NCI-H2107 (cell line): ENCODE measurements at regions not wholly inside any gene's neighbourhood (a gene's known extent, or its start where the extent isn't known, plus 50 kb on each side); places are given as distances from the start of the nearest gene placed in this dataset.

Experiments used
- DNase-seq: peaks from one replicate; lab custom pipeline; 2025; lab: John Stamatoyannopoulos, UW

DNA sequence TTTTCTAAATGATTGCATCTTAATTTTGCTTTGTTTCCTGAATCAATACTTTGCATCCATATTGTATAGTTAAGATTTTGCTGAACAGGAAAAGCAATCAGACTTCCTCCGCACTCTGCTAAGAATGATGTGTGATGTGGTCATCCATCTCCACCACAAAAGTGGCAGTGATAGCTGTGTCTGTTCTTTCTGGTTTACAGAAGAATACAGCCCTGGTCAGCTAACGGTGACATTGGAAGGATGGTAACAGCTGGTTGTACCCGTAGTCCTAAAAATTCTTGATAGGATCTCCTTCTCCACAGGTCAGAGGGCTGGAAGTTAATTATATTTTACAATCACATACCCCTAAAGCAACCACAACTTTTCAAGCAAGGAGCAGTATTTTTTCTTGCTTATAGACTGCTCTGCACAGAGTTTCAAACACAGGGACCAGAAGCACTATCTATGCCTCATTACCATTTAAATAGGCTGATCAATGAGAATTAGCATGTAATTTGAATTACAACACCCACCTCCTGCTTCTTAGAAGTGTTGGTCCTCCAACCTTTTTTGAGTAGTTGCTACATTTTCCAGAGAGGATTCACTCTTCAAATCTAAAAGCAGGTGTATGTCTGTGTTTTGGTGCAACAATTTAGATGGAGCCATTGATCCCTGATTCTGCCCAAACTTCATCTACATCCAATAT, 1191.9 kb upstream of the NUDT12 start:
- DNase-seq, result no peak

DNA sequence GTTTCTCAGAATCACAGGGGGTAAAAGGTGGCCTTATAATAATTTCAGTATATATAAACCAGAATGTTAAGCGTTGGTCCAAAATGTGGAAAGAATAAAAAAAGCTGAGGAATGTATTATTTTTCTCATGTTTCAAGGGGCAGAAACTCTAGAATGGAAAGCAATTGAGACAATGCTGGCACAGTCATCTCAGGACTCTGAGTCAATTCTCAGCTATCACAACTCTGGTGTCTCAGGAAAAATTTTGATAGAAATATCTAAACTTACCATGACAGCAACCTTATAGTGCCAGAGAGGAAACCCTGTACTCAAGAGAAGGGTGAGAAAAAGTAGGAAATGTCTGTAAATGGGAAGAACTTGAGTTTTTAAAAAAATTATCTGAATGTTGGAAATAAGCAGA, 1189.4 kb upstream of the NUDT12 start:
- DNase-seq, result no peak

DNA sequence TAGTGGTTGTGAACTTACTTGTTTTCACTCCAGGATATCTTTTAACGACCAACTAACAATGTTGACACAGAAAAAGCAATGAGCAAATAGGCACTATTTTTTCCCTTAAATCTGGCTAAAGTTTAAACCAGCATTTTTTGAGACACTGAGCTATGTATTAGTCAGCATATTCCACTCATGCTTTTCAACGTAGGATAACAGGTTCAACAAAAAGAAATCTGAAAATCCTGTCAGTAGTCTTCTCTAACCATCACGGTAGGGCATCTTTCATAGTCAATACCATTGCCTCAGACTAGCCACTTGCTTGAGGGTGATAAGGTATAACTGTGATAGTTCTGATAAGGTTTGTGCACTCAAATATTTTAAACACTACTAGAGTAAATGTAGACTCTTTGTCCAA, 1177.3 kb upstream of the NUDT12 start:
- DNase-seq, result no peak

DNA sequence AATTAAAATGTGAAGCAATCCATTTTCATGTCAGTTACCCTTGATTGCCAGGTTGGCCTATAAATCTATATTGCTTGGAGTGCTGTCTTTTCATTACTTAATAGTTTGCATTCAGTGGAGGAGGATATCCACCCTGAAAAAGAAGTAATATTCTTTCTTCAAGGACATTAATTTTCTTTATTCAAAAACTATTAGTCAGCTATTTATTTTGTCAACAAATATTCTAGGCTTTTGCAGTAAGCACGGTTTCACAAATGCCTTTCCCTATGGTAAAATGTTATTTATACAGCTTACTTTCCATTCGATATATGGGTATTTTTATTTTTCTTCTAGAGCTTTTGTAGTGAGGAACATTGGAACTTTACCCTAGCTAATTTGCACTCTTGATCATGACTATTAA, 1176.9 kb upstream of the NUDT12 start:
- DNase-seq, result no peak

DNA sequence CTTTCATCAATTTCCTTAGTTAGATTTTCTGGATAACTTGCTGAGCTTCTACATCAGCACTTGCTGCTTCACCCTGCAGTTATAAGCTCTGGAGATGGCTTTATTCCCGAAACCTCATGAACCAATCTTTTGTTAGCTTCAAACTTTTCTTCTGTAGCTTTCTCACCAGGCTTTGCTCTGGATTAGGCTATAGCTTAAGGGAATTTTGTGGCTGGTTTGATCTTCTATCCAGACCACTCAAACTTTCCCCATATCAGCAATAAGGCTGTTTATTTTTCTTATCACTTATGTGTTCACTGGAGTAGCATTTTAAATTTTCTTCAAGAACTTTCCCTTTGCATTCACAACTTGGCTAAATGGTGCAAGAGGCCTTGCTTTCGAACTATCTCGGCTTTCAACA, 1173.5 kb upstream of the NUDT12 start:
- DNase-seq, result no peak

DNA sequence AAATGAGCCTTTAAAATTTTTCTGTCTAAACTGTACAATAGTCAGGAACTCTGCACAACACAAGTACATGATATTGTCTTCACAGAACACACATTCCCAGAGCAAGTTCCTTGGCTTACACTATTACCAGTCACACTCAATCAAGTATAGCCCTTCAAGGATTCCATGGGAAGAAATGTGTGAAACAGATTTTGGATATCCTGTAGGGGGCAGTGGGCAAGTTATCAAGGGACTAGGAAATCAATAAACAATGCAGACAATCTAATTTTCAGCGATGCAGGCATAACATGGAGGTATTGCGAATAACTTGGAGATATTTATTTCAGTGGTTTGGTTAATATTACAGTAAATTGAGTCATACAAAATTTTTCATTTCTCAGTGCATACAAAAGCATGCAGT, 1171.5 kb upstream of the NUDT12 start:
- no peak for DNase-seq

DNA sequence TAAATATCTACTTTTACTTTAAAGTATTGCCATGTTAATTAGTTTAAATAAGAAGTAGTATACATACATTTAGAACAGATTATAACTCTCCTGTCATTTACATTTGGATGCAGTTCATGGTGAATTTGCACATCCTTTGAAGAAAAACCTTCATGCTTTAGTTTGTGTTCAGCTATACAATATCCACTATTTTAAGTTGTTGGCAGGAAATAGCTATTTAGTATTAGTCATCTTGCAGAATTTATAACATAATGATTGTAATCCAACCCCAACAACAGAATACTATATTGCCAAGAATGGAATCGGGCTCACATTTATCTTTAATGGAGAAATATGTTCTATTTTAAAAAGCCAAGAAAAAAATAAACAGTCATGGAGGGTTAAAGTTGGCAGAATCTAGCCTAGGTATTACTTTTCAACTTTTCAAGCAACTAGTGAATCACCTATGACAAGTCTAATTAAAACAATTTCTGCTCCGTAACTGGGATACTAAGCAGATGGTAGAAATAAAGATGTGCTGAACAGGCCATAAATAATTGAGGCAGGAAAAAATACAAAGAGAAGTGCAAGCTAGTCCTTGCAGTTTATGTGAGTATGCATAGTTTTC, 1170.6 kb upstream of the NUDT12 start:
- DNase-seq, result no peak

DNA sequence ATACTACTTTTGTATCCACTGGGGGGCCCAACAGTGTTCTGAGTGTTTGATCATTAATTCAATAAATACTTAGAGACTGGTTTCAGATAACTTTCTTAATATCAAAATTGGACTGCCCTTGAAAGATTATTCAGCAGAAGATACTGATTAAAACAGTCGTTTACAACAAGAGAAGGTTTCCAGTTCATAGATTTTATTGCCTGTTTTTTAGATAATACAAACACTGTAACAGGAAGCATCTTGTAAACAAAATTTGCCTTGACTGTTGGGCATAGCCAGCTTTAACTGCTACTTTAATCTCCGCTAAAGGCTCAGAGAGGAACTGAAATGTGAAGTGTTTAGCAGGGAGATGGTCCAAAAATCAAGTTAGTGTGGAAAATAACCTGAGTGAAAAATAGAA, 1168.7 kb upstream of the NUDT12 start:
- no peak for DNase-seq

DNA sequence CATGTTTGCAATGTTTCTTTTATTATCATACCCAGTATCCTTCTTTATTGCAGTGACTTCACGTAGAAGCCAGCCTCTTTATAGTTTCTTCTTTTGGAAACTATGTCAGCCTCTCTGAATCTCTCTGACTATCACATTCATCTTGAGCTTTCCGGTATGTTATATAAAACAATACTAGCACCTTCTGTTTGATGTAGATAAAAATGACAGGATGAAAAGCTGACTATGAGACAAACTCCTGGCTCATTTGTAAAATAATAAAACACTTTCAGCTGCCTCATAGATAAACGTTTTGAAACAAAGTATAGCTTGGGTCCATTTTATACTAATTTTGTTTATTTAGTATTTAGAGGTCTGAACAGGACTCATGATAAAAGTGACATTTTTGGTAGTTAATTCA, 1145.4 kb upstream of the NUDT12 start:
- DNase-seq, result no peak

DNA sequence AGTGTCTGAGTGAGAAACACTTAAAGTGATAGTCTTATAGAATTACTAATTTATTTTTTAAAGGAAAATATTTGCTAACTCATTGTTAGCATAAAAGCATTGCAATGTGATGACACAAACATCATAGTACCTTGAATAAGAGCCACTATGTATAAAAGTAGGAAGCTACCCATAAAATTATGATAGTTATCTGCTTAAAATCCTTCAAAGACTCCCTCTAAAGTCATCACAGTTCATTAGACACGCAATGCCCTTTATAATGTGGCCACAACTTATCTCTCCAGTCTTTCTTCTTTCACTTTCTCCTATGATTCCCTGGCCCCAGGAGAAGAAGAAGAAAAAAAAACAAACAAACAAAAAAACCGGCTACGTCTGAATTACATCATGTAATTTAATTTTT, 1144.0 kb upstream of the NUDT12 start:
- DNase-seq, result no peak

DNA sequence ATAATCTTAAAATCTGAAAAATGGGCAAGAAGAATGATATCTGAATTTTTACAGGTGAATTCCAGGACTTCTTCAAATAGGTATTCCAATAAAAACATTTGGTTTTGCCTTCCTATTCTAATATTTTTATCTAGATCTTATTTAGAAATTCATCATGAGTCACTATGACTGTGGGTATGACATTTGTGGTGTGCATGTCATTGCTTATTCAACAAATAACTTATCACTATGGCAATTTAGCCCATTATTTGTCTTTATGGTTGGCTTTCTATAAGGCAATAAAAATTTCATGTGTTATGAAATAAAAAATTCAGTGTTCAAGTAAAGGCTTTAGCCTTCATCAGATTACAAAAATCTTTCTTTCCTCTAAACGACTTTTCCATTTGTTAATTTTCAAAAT, 1139.6 kb upstream of the NUDT12 start:
- DNase-seq, result no peak

DNA sequence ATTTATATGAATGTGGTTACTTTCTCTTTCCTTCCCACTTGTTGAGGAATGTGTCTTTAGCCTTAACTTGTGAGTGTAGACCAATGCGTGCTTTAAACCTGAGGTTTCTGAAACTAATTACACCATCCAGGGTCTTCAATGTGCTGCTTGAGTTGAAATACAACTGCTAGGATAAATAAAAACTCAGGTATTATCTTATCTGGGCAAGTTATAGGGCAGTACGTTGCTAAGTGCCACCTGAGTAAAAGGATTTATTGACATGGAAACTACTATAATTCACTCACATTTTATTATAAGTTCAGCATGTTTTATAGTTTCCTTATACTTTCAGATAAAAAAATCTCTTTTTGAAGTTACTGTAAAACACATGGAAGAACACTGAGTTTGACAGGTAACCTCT, 1136.8 kb upstream of the NUDT12 start:
- no peak for DNase-seq

DNA sequence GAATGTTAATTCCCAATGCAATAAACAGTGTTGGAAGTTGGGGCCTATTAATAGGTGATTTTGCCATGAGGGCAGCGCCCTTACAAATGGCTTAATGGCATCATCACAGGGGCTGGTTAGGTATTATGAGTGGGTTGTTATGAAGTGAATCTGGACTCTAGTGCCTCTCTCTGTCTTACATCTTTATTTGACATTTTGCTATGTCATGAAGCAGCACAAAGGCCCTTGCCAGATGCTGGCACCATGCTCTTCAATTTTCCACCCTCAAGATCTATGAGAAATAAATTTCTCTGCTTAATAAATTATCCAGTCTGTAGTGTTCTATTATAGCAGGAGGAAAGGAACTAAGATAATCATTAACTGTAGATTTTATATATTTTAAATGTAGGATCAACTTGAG, 1098.7 kb upstream of the NUDT12 start:
- DNase-seq, result no peak

DNA sequence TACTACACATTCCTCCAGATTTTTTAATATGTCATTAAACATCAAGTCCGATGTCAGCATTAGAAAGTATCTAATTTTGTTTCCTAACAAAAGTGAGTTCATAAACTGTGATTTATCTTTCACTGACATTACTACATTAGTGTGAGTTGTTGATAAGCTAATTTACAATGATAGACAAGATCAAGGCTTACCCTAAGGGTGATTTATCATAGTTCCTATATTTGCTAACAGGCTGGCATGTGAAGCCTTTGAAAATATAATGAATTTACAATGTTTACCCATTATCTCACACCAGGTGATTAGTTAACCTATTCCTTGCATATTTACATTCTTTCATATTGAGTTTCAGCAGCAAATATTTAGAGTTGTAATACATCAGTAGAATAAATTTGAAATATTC, 1096.9 kb upstream of the NUDT12 start:
- no peak for DNase-seq

DNA sequence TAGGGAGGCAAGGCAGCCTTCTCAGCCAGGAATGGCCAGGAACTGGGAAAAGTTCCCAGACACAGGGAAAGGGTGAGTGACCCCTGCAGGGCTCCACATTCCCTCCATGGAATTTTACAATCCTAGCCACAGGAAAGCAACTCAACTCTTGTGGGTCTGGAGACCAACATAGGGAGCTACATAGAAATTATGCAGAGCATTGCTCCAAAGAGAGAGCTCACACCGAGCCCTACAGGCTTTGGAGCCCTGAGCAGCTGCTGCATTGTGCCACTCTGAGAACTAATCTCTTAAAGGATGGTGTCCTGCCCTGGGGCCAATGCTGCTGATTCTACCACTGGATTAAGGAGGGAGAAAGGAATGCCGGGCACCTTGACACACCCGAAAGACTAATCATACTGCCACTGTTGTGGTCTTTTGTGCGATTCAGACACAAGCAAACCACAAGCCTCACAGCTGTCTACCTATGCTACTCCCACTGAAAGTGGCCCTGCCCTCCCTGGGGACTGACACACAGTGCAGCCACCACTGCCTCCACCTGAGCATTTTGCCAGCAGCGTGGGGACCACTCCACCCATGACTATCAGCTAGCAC, 1089.8 kb upstream of the NUDT12 start:
- no peak for DNase-seq

DNA sequence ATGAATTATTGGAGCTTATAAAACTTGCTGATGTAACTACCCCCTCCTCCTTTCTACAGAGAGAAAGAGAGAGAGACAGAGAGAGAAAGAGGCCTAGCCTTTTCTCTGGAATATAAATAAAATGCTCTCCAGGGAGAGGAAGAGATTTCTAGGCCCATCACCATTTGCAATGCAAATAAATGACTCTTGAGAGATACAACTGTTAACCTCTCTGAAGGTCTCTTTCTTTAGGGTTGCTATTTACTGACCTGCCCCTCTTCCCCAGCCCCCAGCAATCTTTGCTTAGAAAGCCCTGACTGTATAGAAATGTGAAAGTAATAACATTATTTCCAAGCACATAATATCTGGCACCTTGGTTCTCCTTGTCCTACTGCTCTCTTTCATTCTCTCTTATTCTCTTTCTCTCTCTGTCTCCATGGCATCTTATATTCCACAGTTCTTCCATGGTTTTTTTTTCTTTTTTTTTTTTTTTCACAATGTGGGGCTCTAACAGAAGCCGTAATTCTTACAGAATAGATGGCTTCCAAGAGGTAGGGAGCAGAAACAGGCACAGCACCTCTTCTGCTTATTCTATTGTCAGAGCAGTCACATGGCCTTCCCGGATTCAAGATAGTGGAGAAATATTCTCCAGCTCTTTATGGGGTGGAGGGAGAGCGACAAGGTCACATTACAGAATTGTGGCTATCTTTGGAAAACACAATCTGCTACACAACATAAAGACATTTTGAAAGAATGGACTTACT, 1087.9 kb upstream of the NUDT12 start:
- no peak for DNase-seq

DNA sequence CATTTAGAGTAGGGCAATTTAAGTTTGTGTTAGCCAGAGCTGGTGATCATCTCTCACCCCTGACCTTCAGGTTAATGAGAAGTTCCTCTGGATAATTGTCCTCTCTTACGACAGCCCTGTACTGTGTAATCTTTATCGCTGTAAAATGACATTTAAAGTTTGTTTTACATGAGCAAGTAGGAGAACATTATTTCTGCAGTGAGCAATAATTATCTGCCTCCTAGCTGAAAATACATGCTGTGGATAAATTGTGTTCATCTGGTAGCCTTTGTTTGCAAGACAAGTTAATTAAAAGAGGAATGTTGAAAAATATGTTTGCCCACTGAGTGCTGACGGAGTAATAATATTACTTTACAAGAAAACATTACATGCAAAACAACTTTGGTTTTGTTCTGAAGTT, 1083.8 kb upstream of the NUDT12 start:
- DNase-seq, result no peak

DNA sequence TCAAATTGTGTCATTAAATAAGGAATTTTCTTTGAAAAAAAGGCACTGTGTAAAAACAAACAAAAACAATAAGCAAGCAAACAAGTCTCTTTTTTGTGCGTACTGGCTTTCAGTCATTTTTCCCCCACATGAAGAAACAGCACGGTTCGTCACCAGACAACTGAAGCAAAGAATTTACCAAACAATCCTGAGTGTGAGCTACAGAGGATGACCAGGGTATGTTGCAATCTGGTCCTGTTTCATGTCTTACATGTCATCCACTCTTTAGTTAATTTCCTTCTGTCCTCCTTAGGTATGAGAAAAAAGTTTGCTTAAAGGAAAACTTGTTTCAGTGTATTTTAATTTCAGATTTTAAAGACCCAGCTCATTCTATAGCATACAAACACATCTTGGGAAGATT, 1080.7 kb upstream of the NUDT12 start:
- DNase-seq, result no peak

DNA sequence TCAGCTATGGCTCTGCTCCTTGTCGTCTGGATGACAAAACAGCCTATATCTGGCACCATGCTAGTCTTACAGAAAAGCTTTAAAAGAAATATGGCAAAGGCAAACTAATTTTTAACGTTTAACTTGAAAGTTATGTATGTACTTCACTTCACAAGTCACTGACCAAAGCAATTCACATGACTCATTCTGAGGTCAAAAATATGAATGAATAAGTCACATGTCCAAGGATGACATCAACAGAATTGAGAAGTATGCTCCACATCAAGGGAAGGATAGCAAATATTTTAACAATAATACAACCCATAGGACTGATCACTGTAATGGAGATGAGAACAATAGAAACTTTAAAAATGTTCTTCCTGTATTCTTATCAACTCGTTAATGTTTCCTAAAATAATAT, 1072.6 kb upstream of the NUDT12 start:
- no peak for DNase-seq

DNA sequence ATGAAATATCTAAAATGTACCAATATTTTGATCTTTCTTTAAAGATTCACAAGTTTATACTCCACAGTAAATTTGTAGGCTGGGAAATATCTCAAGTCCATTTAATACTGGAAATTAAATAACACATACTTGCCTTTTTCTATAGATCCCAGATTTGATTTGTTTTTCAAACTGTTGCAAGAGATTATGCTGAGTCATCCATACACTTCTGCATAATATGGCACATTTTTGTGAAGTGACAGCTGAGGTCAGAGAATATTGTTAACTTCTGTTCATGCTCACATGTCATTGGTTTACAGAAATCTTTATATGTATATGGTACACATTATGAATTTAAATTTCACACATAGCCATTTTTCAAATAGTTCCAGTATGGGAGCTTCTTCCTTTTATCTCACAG, 1066.3 kb upstream of the NUDT12 start:
- DNase-seq, result no peak

DNA sequence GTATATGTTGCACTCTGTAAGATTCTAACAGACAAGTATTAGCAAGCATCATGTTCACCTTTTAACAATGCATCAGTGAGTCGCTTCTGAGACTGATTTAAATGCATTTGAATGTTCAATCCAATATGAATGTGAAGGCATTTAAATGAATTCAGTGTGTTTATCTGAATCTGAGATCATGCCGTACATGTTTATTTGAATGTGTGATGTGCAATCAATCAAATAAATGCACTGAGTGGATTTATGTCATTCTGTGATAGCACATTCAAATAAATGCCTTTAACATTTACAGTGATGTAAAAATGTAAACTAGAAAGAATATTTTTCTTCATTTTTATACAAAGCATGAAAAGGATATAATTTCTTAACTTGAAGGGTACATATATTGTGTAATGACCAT, 1063.5 kb upstream of the NUDT12 start:
- DNase-seq, result no peak

DNA sequence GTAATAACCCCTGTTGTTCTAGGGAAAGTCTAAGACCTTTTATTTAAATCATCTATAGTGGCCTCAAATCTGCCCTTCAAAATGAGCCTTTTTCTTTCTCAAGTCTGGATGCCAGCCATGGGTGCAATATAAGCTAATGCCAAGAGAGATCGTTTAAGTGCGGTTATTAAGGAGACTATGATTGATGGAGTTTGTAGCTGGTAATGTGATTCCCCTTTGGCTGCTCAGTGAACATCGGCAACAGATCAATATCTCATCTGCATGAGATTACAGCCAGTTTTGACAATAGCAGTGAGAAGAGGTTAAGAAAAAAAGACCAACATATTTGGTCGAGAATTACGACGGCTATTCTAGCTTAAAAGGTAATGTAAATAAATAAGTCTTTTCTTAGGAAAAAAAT, 1049.4 kb upstream of the NUDT12 start:
- no peak for DNase-seq

DNA sequence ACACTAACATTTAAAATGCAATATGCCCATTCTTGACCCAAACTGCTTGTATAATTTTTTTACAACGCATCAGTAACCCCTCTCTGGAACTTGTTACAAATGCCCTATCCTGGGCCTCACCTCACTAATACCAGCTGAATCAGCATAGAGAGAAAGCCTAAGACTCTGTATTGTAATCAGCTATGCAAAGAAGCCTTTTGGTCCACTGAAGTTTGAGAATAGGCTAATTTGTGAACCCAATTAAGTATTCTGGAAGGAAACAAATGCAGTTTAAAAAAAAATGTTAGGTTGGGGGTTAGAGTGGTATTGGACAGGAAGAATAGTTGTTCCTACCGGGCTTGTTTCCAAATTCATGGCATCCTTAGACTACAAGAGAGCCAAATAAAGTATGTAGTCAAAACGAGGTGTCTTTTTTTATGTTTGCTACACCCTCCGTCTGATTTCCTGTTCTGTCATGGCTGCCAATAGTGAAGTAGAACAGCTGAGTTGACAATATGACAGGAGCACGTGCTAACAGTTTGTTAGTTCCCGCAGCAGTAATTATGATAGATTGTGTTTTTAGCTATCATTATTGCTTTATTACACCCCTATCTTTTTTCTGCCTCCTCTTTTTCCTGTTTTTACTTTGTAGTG, 1048.7 kb upstream of the NUDT12 start:
- no peak for DNase-seq
